Gastroesophageal sphincter (tissue), 4 donors: ENCODE measurements at regions not wholly inside any gene's neighbourhood (a gene's known extent, or its start where the extent isn't known, plus 50 kb on each side); places are given as distances from the start of the nearest gene placed in this dataset.

ENCODE experiments used
- ATAC-seq: fragments of 150-250 bp; one replicate; pipeline ENCODE4 v1.9.1; 2016; ENCODE audit warnings: mild to moderate bottlenecking, moderate library complexity
- H3K27ac ChIP-seq, 4 donors: fragments of 200-600 bp; sonication (generic) in 3 of 4; 1 replicate in 3 of 4; 2 replicates in 1 of 4; pipeline ENCODE4 v1.5.1; 2016 to 2019
- H3K27me3 ChIP-seq: fragments of 200-600 bp; sonication (generic); one replicate; pipeline ENCODE4 v1.5.1; 2019
- H3K36me3 ChIP-seq, 2 donors: fragments of 200-600 bp; sonication (generic); one replicate each; pipeline ENCODE4 v1.5.1; 2019; ENCODE audit warnings: control low read depth in 1 of 2
- H3K4me1 ChIP-seq, 3 donors: fragments of 200-600 bp; sonication (generic); 1 replicate in 2 of 3; 2 replicates in 1 of 3; pipeline ENCODE4 v1.5.1; 2016 to 2019; ENCODE audit warnings: control low read depth in 2 of 3
- H3K4me3 ChIP-seq, 2 donors: fragments of 200-600 bp; sonication (generic); one replicate each; pipeline ENCODE4 v1.5.1; 2019; ENCODE audit warnings: mild to moderate bottlenecking in 1 of 2, moderate library complexity in 1 of 2
- H3K9me3 ChIP-seq, 3 donors: fragments of 200-600 bp; sonication (generic); one replicate each; pipeline ENCODE4 v1.5.1; 2017 to 2019; ENCODE audit warnings: control low read depth in 2 of 3
- CTCF ChIP-seq, 4 experiments: fragments of 200-600 bp in 2 of 4; fragments of 450-650 bp in 2 of 4; sonication (generic) in 1 of 4; IDR thresholded peaks; one replicate each; pipeline ENCODE4 v1.5.1; 2017 to 2019; ENCODE audit warnings: antibody characterized with exemption in 4 of 4, mild to moderate bottlenecking in 2 of 4, moderate library complexity in 2 of 4
- EP300 ChIP-seq: sonication (generic); formaldehyde crosslinking; IDR thresholded peaks from one replicate; pipeline ENCODE4 v1.6.1; 2017; ENCODE audit warnings: antibody characterized with exemption, mild to moderate bottlenecking
- POLR2A ChIP-seq, 2 donors: fragments of 450-650 bp; IDR thresholded peaks; one replicate each; pipeline ENCODE4 v1.6.1; 2017; ENCODE audit warnings: antibody characterized with exemption in 2 of 2, mild to moderate bottlenecking in 2 of 2, moderate library complexity in 1 of 2
- POLR2AphosphoS5 ChIP-seq: sonication (generic); formaldehyde crosslinking; IDR thresholded peaks from one replicate; pipeline ENCODE4 v1.6.1; 2017; ENCODE audit warnings: antibody characterized with exemption
- WGBS, 2 donors: methylation state at CpG; one replicate each; pipeline ENCODE4 v1.1.5; 2018; ENCODE audit warnings: low coverage in 1 of 2; 5-methylcytosine and 5-hydroxymethylcytosine counted together

- H3K36me3 ChIP-seq: no peaks in the 10 kb centered on the region
- H3K27ac ChIP-seq: no peak overlapping the region
- H3K4me1 ChIP-seq: no peaks in the 10 kb centered on the region
- peaks cover 5% of the 10 kb centered on the region for H3K27me3 ChIP-seq
- H3K4me3 ChIP-seq: no peak overlapping the region
- ATAC-seq: no peak
- peaks cover 0 to 9% (median 0%) of the 10 kb centered on the region in 3 donors for H3K9me3 ChIP-seq
- WGBS, 2 donors: 65 to 76% methylated on average over 3 to 4 of the region's 4 CpGs
- TF ChIP-seq POLR2AphosphoS5 (no peak), EP300 (no peak), POLR2A (IDR thresholded peaks at IDR 0.05) (no peak), CTCF (IDR thresholded peaks at IDR 0.05) (no peak)
These were observed 143.0 kb upstream of the SHB start for GRCh38 chr9:38212016-38212415.

GRCh38 chr9:38211002-38211401 lies 142.0 kb upstream of the SHB start:
- WGBS, 2 donors: 86 to 100% methylated on average over 1 of the region's 1 CpG
- Histone ChIP-seq H3K4me1 (no peaks in the 10 kb centered on the region), H3K27me3 (peaks cover 5% of the 10 kb centered on the region), H3K9me3 (peaks cover 0 to 11% (median 0%) of the 10 kb centered on the region in 3 donors), H3K27ac (no peak overlapping the region), H3K4me3 (no peak overlapping the region), H3K36me3 (no peaks in the 10 kb centered on the region)
- ATAC-seq: no peak
- TF ChIP-seq POLR2A (IDR thresholded peaks at IDR 0.05) (no peak), CTCF (IDR thresholded peaks at IDR 0.05) (no peak), EP300 (no peak), POLR2AphosphoS5 (no peak)

- Histone ChIP-seq H3K4me3 (no peak overlapping the region), H3K9me3 (peaks cover 0 to 11% (median 0%) of the 10 kb centered on the region in 3 donors), H3K27ac (no peak overlapping the region), H3K27me3 (peaks cover 4% of the 10 kb centered on the region), H3K4me1 (no peaks in the 10 kb centered on the region), H3K36me3 (no peaks in the 10 kb centered on the region)
- 64 to 89% methylated on average over 1 to 2 of the region's 4 CpGs for WGBS, 2 donors
- TF ChIP-seq EP300: no peak
- no peak for TF ChIP-seq POLR2A (IDR thresholded peaks at IDR 0.05)
- no peak for TF ChIP-seq POLR2AphosphoS5
- TF ChIP-seq CTCF (IDR thresholded peaks at IDR 0.05): no peak
- no peak for ATAC-seq
These were observed 139.3 kb upstream of the SHB start for GRCh38 chr9:38208206-38208901.

GRCh38 chr9:38207247-38207778 lies 138.3 kb upstream of the SHB start:
- 50 to 57% methylated on average over 2 to 3 of the region's 3 CpGs for WGBS, 2 donors
- H3K4me3 ChIP-seq: no peak overlapping the region
- no peaks in the 10 kb centered on the region for H3K36me3 ChIP-seq
- no peak overlapping the region for H3K27ac ChIP-seq
- TF ChIP-seq POLR2A (IDR thresholded peaks at IDR 0.05) (no peak), POLR2AphosphoS5 (no peak), EP300 (no peak), CTCF (IDR thresholded peaks at IDR 0.05) (no peak)
- peaks cover 0 to 11% (median 0%) of the 10 kb centered on the region in 3 donors for H3K9me3 ChIP-seq
- no peaks in the 10 kb centered on the region for H3K27me3 ChIP-seq
- no peak for ATAC-seq
- H3K4me1 ChIP-seq: no peaks in the 10 kb centered on the region

GRCh38 chr9:38205279-38205678 lies 136.3 kb upstream of the SHB start:
- H3K27me3 ChIP-seq: no peaks in the 10 kb centered on the region
- H3K27ac ChIP-seq: no peak overlapping the region
- H3K36me3 ChIP-seq: no peaks in the 10 kb centered on the region
- H3K4me1 ChIP-seq: no peaks in the 10 kb centered on the region
- no peak for TF ChIP-seq EP300
- no peak overlapping the region for H3K4me3 ChIP-seq
- H3K9me3 ChIP-seq: peaks cover 0 to 11% (median 0%) of the 10 kb centered on the region in 3 donors
- ATAC-seq: no peak
